HCT116 (cell line): ENCODE measurements at regions not wholly inside any gene's neighbourhood (a gene's known extent, or its start where the extent isn't known, plus 50 kb on each side); places are given as distances from the start of the nearest gene placed in this dataset.

ENCODE experiments used
- EZH2phosphoT487 ChIP-seq: fragments of 200-600 bp; IDR thresholded peaks from 2 replicates; pipeline ENCODE4 v1.6.1; 2018; ENCODE audit warnings: antibody characterized with exemption, borderline replicate concordance
- JUND ChIP-seq: IDR thresholded peaks from 2 replicates; pipeline ENCODE4 v1.6.1; 2012
- POLR2A ChIP-seq: IDR thresholded peaks from 2 replicates; pipeline ENCODE4 v1.7.0; 2011; ENCODE audit warnings: borderline replicate concordance; ENCODE audit not compliant: insufficient read depth, insufficient read length; ENCODE audit errors: extremely low read depth
- POLR2AphosphoS5 ChIP-seq: IDR thresholded peaks from 2 replicates; pipeline ENCODE4 v1.6.1; 2011; ENCODE audit warnings: mild to moderate bottlenecking, low read depth, low read length, moderate library complexity
- REST ChIP-seq: IDR thresholded peaks from 2 replicates; pipeline ENCODE4 v1.6.1; 2012; ENCODE audit warnings: low read depth
- YY1 ChIP-seq: IDR thresholded peaks from 2 replicates; pipeline ENCODE4 v1.6.1; 2011; ENCODE audit warnings: low read length, low read depth, moderate library complexity, mild to moderate bottlenecking; ENCODE audit not compliant: insufficient replicate concordance; ENCODE audit errors: extremely low read depth
- TF ChIP-seq, protein P1 (sequence below), 3 experiments: fragments of 200-600 bp in 1 of 3; sonication (generic) in 1 of 3; IDR thresholded peaks in 2 of 3; conservative IDR thresholded peaks in 1 of 3; 2 replicates each; pipeline ENCODE4 v1.5.1; 2012 to 2017; ENCODE audit warnings: low read depth in 2 of 3, low read length in 2 of 3, antibody characterized with exemption in 1 of 3, borderline replicate concordance in 1 of 3, control low read depth in 1 of 3, mild to moderate bottlenecking in 1 of 3, mixed read lengths in 1 of 3, mixed run types in 1 of 3, moderate library complexity in 1 of 3; ENCODE audit not compliant: insufficient read depth in 1 of 3

- TF ChIP-seq POLR2AphosphoS5 (no peak), YY1 (no peak), POLR2A (no peak), EZH2phosphoT487 (no peak), JUND (no peak), REST (no peak)
- TF ChIP-seq, protein P1, sequence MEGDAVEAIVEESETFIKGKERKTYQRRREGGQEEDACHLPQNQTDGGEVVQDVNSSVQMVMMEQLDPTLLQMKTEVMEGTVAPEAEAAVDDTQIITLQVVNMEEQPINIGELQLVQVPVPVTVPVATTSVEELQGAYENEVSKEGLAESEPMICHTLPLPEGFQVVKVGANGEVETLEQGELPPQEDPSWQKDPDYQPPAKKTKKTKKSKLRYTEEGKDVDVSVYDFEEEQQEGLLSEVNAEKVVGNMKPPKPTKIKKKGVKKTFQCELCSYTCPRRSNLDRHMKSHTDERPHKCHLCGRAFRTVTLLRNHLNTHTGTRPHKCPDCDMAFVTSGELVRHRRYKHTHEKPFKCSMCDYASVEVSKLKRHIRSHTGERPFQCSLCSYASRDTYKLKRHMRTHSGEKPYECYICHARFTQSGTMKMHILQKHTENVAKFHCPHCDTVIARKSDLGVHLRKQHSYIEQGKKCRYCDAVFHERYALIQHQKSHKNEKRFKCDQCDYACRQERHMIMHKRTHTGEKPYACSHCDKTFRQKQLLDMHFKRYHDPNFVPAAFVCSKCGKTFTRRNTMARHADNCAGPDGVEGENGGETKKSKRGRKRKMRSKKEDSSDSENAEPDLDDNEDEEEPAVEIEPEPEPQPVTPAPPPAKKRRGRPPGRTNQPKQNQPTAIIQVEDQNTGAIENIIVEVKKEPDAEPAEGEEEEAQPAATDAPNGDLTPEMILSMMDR (IDR thresholded peaks at IDR 0.05 in 2 of 3, conservative IDR thresholded peaks at IDR 0.05 in 1 of 3; ENCODE audit: borderline replicate concordance in 1 of 3, insufficient read depth in 1 of 3, low read depth in 2 of 3, low read length in 2 of 3) = no peak
Measured at GRCh38 chr6:4415549-4415948, 280.2 kb upstream of the ECI2 start.
